ENCODE measurements at regions not wholly inside any gene's neighbourhood (a gene's known extent, or its start where the extent isn't known, plus 50 kb on each side); places are given as distances from the start of the nearest gene placed in this dataset.

DNA sequence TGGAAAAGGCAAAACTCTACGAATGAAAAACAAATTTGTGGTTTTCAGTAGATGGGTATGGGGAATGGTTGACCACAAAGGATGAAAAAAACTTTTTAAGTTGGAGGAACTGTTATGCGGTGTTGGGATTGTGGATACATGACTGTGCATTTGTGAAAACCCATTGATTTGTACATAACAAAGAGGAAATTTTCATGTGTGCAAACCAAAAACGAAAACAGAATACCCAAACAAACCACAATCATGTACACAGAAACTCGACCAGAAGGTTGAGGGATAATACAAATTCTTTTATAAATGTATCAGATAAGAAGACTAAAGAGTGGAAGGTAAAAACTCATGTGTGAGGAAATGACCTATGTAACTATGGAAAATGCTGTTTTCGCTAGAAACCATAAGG is 1012.4 kb downstream of the CDH18 start:
- TF ChIP-seq POLR2A (IDR thresholded peaks at IDR 0.05; ENCODE audit: low read depth, low read length), result no peak
- no peak for TF ChIP-seq TAF1 (IDR thresholded peaks at IDR 0.05; ENCODE audit: borderline replicate concordance, low read depth, low read length)

Measured in GM12892 (cell line).